DND-41 (cell line): ENCODE measurements at regions not wholly inside any gene's neighbourhood (a gene's known extent, or its start where the extent isn't known, plus 50 kb on each side); places are given as distances from the start of the nearest gene placed in this dataset.
A peak's percentile ranks its signal among the peaks of the same experiment; 100 is the strongest.

Experiments
- ATAC-seq: fragments of 200-7000 bp; cut with Tn5 transposase; 3 replicates; pipeline ENCODE4 v1.9.1; 2021; ENCODE audit warnings: low read depth; ENCODE audit not compliant: insufficient read depth
- DNase-seq: peaks from one replicate; pipeline ENCODE4 v3.0.0-alpha.2; 2020
- H2AFZ ChIP-seq: 2 replicates; pipeline ENCODE4 v1.6.0; 2012; ENCODE audit warnings: low read depth, low read length
- H3K27ac ChIP-seq: 2 replicates; pipeline ENCODE4 v1.5.1; 2012; ENCODE audit warnings: low read length, inconsistent platforms
- H3K27me3 ChIP-seq: fragments of 200-600 bp; sonication (generic); 2 replicates; pipeline ENCODE4 v1.6.0; 2012; ENCODE audit warnings: low read length, mild to moderate bottlenecking, inconsistent platforms; ENCODE audit not compliant: insufficient read depth, poor library complexity
- H3K36me3 ChIP-seq: 2 replicates; pipeline ENCODE4 v1.5.1; 2012; ENCODE audit warnings: low read length, inconsistent platforms; ENCODE audit not compliant: insufficient read depth
- H3K4me1 ChIP-seq: 2 replicates; pipeline ENCODE4 v1.5.1; 2012; ENCODE audit warnings: mild to moderate bottlenecking, low read length; ENCODE audit not compliant: insufficient read depth
- H3K4me2 ChIP-seq: 2 replicates; pipeline ENCODE4 v1.6.0; 2012; ENCODE audit warnings: mild to moderate bottlenecking, moderate library complexity, low read length, inconsistent platforms; ENCODE audit not compliant: insufficient read depth
- H3K4me3 ChIP-seq, 2 experiments: fragments of 200-600 bp in 1 of 2; shearing (Covaris generic) in 1 of 2; 2 replicates each; pipeline ENCODE4 v1.5.1; 2012 to 2016; ENCODE audit warnings: inconsistent platforms in 2 of 2, low read length in 2 of 2, mild to moderate bottlenecking in 2 of 2, low read depth in 1 of 2, moderate library complexity in 1 of 2
- H3K79me2 ChIP-seq: 2 replicates; pipeline ENCODE4 v1.6.0; 2012; ENCODE audit warnings: low read length, inconsistent platforms; ENCODE audit not compliant: insufficient read depth
- H3K9ac ChIP-seq: 2 replicates; pipeline ENCODE4 v1.6.0; 2012; ENCODE audit warnings: low read depth, mild to moderate bottlenecking, inconsistent platforms, low read length, moderate library complexity
- H3K9me3 ChIP-seq: 2 replicates; pipeline ENCODE4 v1.5.1; 2012; ENCODE audit warnings: low read length, moderate library complexity, mild to moderate bottlenecking, inconsistent platforms; ENCODE audit not compliant: insufficient read depth, severe bottlenecking
- H4K20me1 ChIP-seq: 2 replicates; pipeline ENCODE4 v1.6.0; 2012; ENCODE audit warnings: low read length; ENCODE audit not compliant: insufficient read depth
- CTCF ChIP-seq: IDR thresholded peaks from 2 replicates; pipeline ENCODE4 v1.5.1; 2012; ENCODE audit warnings: borderline replicate concordance, low read length, moderate library complexity, mild to moderate bottlenecking; ENCODE audit not compliant: poor library complexity, severe bottlenecking; ENCODE audit errors: extremely low read depth
- EZH2 ChIP-seq: IDR thresholded peaks from 3 replicates; pipeline ENCODE4 v1.6.1; 2012; ENCODE audit warnings: borderline replicate concordance, low read depth, mild to moderate bottlenecking, moderate library complexity, low read length, inconsistent platforms; ENCODE audit not compliant: severe bottlenecking

- Histone ChIP-seq H3K9ac (no peak overlapping the region), H3K27ac (peak overlapping the region; percentile 63), H4K20me1 (no peaks in the 10 kb centered on the region), H3K27me3 (no peaks in the 10 kb centered on the region), H3K4me3 (no peak overlapping the region), H3K79me2 (no peaks in the 10 kb centered on the region), H2AFZ (no peak overlapping the region), H3K36me3 (no peaks in the 10 kb centered on the region), H3K4me2 (no peak overlapping the region), H3K4me1 (peaks cover 65% of the 10 kb centered on the region), H3K9me3 (no peaks in the 10 kb centered on the region)
- no peak for DNase-seq
- no peak for ATAC-seq
- no peak for TF ChIP-seq CTCF
- no peak for TF ChIP-seq EZH2
These were observed 69.2 kb downstream of the MRPL46 start for GRCh38 chr15:88398011-88398410.

- peak overlapping the region; percentile 63 for H3K27ac ChIP-seq
- no peak overlapping the region for H2AFZ ChIP-seq
- no peaks in the 10 kb centered on the region for H3K36me3 ChIP-seq
- H3K9ac ChIP-seq, result no peak overlapping the region
- TF ChIP-seq CTCF (no peak), EZH2 (no peak)
- DNase-seq (no peak), ATAC-seq (no peak)
- peaks cover 60% of the 10 kb centered on the region for H3K4me1 ChIP-seq
- no peaks in the 10 kb centered on the region for H3K79me2 ChIP-seq
- H3K9me3 ChIP-seq, result no peaks in the 10 kb centered on the region
- no peak overlapping the region for H3K4me2 ChIP-seq
- H4K20me1 ChIP-seq, result no peaks in the 10 kb centered on the region
- no peaks in the 10 kb centered on the region for H3K27me3 ChIP-seq
- no peak overlapping the region for H3K4me3 ChIP-seq
These were observed 69.7 kb downstream of the MRPL46 start for GRCh38 chr15:88397506-88397905.

- Histone ChIP-seq H3K4me3 (no peak overlapping the region), H3K4me2 (peak overlapping the region; percentile 40), H3K36me3 (no peaks in the 10 kb centered on the region), H2AFZ (peak overlapping the region; percentile 52), H3K4me1 (peaks cover 46% of the 10 kb centered on the region), H4K20me1 (no peaks in the 10 kb centered on the region), H3K27ac (peak overlapping the region; percentile 76), H3K9me3 (no peaks in the 10 kb centered on the region), H3K27me3 (no peaks in the 10 kb centered on the region), H3K79me2 (no peaks in the 10 kb centered on the region), H3K9ac (peak overlapping the region; percentile 25)
- TF ChIP-seq EZH2 (no peak), CTCF (peak; percentile 24)
- ATAC-seq (peak; percentile 87), DNase-seq (peak; percentile 72)
These were observed 71.1 kb downstream of the MRPL46 start for GRCh38 chr15:88395872-88396781.
